HepG2 (cell line): ENCODE measurements at regions not wholly inside any gene's neighbourhood (a gene's known extent, or its start where the extent isn't known, plus 50 kb on each side); places are given as distances from the start of the nearest gene placed in this dataset.

Experiments used
- ATAC-seq: fragments of 200-7000 bp; cut with Tn5 transposase; 3 replicates; pipeline ENCODE4 v1.9.1; 2020; ENCODE audit warnings: mild to moderate bottlenecking, moderate library complexity
- BruUV-seq: library from RNA; stranded (reverse); fragments of 400-500 nt; replicated peaks from 2 replicates; lab custom pipeline; 2021; lab: Mats Ljungman, UMichigan
- CTCF ChIA-PET: fragments of 300-600 bp; formaldehyde crosslinking; extraction: SDS; loops from one replicate; lab custom pipeline; 2021; ENCODE audit warnings: low total read pairs, inconsistent platforms, low intra/inter-chr PET ratio; lab: Yijun Ruan, JAX
- POLR2A ChIA-PET: fragments of 350-600 bp; sonication (Branson Sonifier 250); formaldehyde crosslinking; loops from one replicate; lab custom pipeline; 2020; ENCODE audit warnings: antibody characterized with exemption, inconsistent platforms; lab: Yijun Ruan, JAX
- DNase-seq: peaks from one replicate; pipeline ENCODE4 v3.0.0-alpha.2; 2015; ENCODE audit warnings: low spot score
- FAIRE-seq: peaks from 3 replicates; lab custom pipeline; 2011; peaks lifted over from hg19 to GRCh38; lab: Jason Lieb, UNC
- H2AFZ ChIP-seq: one replicate; pipeline ENCODE4 v1.6.1; 2011; ENCODE audit warnings: low read length, inconsistent platforms
- H3K27ac ChIP-seq: fragments of 300-600 bp; 3 replicates; pipeline ENCODE4 v1.8.0; 2011; ENCODE audit warnings: mixed run types, mild to moderate bottlenecking, mixed read lengths, low read length, inconsistent platforms; ENCODE audit not compliant: insufficient read depth; ENCODE audit errors: extremely low read length
- H3K27me3 ChIP-seq, 2 experiments: fragments of 200-600 bp in 1 of 2; 2 replicates in 1 of 2; 3 replicates in 1 of 2; pipeline versions ENCODE4 v1.6.0 to v1.8.0; 2011; ENCODE audit warnings: low read length in 2 of 2, mild to moderate bottlenecking in 2 of 2, moderate library complexity in 2 of 2, inconsistent platforms in 1 of 2; ENCODE audit not compliant: insufficient read depth in 2 of 2, control insufficient read depth in 1 of 2
- H3K36me3 ChIP-seq, 2 experiments: fragments of 200-600 bp in 1 of 2; replicated peaks in 1 of 2; 2 replicates in 1 of 2; 3 replicates in 1 of 2; pipeline versions ENCODE4 v1.5.1 to v1.8.0; 2011; ENCODE audit warnings: low read length in 2 of 2, inconsistent platforms in 1 of 2; ENCODE audit not compliant: insufficient read depth in 2 of 2, control insufficient read depth in 1 of 2
- H3K4me1 ChIP-seq: 2 replicates; pipeline ENCODE4 v1.5.1; 2012; ENCODE audit warnings: low read length, inconsistent platforms; ENCODE audit not compliant: insufficient read depth
- H3K4me2 ChIP-seq: 2 replicates; pipeline ENCODE4 v1.6.0; 2011; ENCODE audit warnings: low read depth, low read length, inconsistent platforms
- H3K4me3 ChIP-seq, 3 experiments: fragments of 200-600 bp in 1 of 3; sonication (generic), shearing (Covaris generic) in 1 of 3; replicated peaks in 1 of 3; 2 replicates each; pipeline ENCODE4 v1.5.1; 2011 to 2016; ENCODE audit warnings: low read length in 3 of 3, inconsistent platforms in 2 of 3, low read depth in 2 of 3, mild to moderate bottlenecking in 2 of 3, control low read depth in 1 of 3, mixed read lengths in 1 of 3; ENCODE audit not compliant: insufficient read depth in 1 of 3
- H3K79me2 ChIP-seq: one replicate; pipeline ENCODE4 v1.6.1; 2011; ENCODE audit warnings: low read length, inconsistent platforms; ENCODE audit not compliant: insufficient read depth
- H3K9ac ChIP-seq: 2 replicates; pipeline ENCODE4 v1.6.0; 2011; ENCODE audit warnings: mild to moderate bottlenecking, low read depth, low read length, inconsistent platforms; ENCODE audit not compliant: insufficient read depth
- H3K9me3 ChIP-seq: 2 replicates; pipeline ENCODE4 v1.5.1; 2012; ENCODE audit warnings: mild to moderate bottlenecking, low read length
- H4K20me1 ChIP-seq: 2 replicates; pipeline ENCODE4 v1.6.0; 2011; ENCODE audit warnings: inconsistent platforms, mild to moderate bottlenecking, low read length, moderate library complexity; ENCODE audit not compliant: insufficient read depth
- CHD2 ChIP-seq: IDR thresholded peaks from 2 replicates; pipeline ENCODE4 v1.6.1; 2011; ENCODE audit warnings: low read depth, low read length, improper control_type of control experiment
- CREB1 ChIP-seq, 2 experiments: fragments of 450-650 bp in 1 of 2; IDR thresholded peaks; 2 replicates each; pipeline ENCODE4 v1.6.1; 2016 to 2017; ENCODE audit warnings: control low read depth in 1 of 2, mild to moderate bottlenecking in 1 of 2, missing compliant biosample characterization in 1 of 2, missing genetic modification characterization in 1 of 2
- NR2F2 ChIP-seq: IDR thresholded peaks from 2 replicates; pipeline ENCODE4 v1.6.1; 2012; ENCODE audit warnings: low read depth, inconsistent platforms, borderline replicate concordance
- SCMH1 ChIP-seq: sonication (generic); formaldehyde crosslinking; IDR thresholded peaks from 2 replicates; pipeline ENCODE4 v1.9.0; 2021; ENCODE audit warnings: missing genetic modification reagents, mild to moderate bottlenecking, borderline replicate concordance
- ZNF12 ChIP-seq: sonication (generic); formaldehyde crosslinking; IDR thresholded peaks from 2 replicates; pipeline ENCODE4 v1.5.0; 2020; ENCODE audit warnings: missing genetic modification reagents
- ZNF160 ChIP-seq: sonication (generic); formaldehyde crosslinking; IDR thresholded peaks from 2 replicates; pipeline ENCODE4 v1.8.0; 2022; ENCODE audit warnings: mild to moderate bottlenecking, inconsistent platforms, missing genetic modification reagents
- ZNF292 ChIP-seq: sonication (generic); formaldehyde crosslinking; IDR thresholded peaks from 2 replicates; pipeline ENCODE4 v1.8.1; 2022; ENCODE audit warnings: mild to moderate bottlenecking, low read depth, missing genetic modification reagents, borderline replicate concordance
- ZNF350 ChIP-seq: sonication (generic); formaldehyde crosslinking; IDR thresholded peaks from 2 replicates; pipeline ENCODE4 v1.4.0; 2020; ENCODE audit warnings: mild to moderate bottlenecking, low read depth, missing genetic modification reagents, borderline replicate concordance
- ZNF564 ChIP-seq: sonication (generic); formaldehyde crosslinking; IDR thresholded peaks from 2 replicates; pipeline ENCODE4 v1.8.1; 2023; ENCODE audit warnings: mild to moderate bottlenecking, missing genetic modification reagents
- WGBS: methylation state at CpG from one replicate; pipeline ENCODE4 v1.1.6; 2017; ENCODE audit warnings: low lambda C conversion rate; 5-methylcytosine and 5-hydroxymethylcytosine counted together
- in situ Hi-C: cut with HindIII; loops from 2 replicates; pipeline ENCODE4 v1.10.0; 2017; ENCODE audit warnings: low pct_unique_long_range_greater_than_20kb; ENCODE audit not compliant: extremely low pct_ligation_motif_present
- intact Hi-C: fragments of 100-400 bp; cut with micrococcal nuclease; formaldehyde crosslinking; loops from one replicate; pipeline ENCODE4 v1.10.0; 2022; ENCODE audit not compliant: unreplicated experiment
- TF ChIP-seq, protein P1 (sequence below): sonication (generic); formaldehyde crosslinking; IDR thresholded peaks from 2 replicates; pipeline ENCODE4 v1.4.0; 2020; ENCODE audit warnings: low read depth, mild to moderate bottlenecking, missing genetic modification reagents
- TF ChIP-seq, protein P2 (sequence below): IDR thresholded peaks from 2 replicates; pipeline ENCODE4 v1.6.1; 2016; ENCODE audit warnings: missing compliant biosample characterization, missing genetic modification reagents, borderline replicate concordance
- TF ChIP-seq, protein P3 (sequence below): sonication (generic); formaldehyde crosslinking; IDR thresholded peaks from 2 replicates; pipeline ENCODE4 v1.4.0; 2020; ENCODE audit warnings: missing genetic modification reagents, low read depth, mild to moderate bottlenecking, borderline replicate concordance
- TF ChIP-seq, protein P4 (sequence below): sonication (generic); formaldehyde crosslinking; IDR thresholded peaks from 2 replicates; pipeline ENCODE4 v1.5.0; 2020; ENCODE audit warnings: mild to moderate bottlenecking, missing genetic modification reagents
- TF ChIP-seq, protein P5 (sequence below): sonication (generic); formaldehyde crosslinking; IDR thresholded peaks from 2 replicates; pipeline ENCODE4 v1.9.0; 2021; ENCODE audit warnings: missing genetic modification reagents, mild to moderate bottlenecking, borderline replicate concordance

DNA sequence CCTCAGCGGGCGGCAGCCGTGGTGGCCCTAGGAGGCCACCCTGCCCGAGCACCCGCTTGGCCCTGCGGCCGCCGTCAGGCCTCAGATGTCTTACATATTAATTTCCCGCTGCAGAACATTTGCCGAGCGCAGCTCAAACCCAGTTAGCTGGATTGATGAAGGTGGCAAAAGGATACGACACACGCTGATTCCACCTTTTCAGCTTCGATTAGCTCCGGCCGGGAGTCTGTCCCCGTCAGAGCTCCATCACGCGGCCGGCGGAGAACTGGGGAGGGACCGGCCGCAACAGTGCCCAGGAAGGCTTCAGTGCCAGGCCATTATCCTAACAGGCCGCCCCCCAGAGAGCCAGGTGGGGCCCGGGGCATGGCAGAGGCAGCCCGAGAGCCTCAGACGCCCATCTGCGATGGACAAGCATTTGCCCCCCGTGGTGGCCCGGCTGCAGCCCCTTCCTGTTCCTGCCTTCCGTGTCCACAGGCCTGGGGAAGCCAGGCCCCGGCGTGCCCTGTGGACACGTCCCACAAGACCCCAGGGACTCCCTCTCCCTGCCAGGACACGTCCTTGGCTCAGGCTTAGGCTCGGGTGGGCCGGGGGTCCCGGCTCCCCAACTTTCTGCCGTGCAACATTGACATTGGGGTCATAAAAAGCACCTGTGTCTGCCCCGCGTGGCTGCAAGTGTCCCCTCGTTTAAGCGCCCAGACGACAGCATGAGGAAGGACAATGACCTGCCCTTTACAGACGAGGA lies 133.8 kb upstream of the NKX1-1 start:
- H3K27ac ChIP-seq, result no peak overlapping the region
- no peaks in the 10 kb centered on the region for H3K36me3 ChIP-seq
- no peak for FAIRE-seq
- TF ChIP-seq, protein P1, sequence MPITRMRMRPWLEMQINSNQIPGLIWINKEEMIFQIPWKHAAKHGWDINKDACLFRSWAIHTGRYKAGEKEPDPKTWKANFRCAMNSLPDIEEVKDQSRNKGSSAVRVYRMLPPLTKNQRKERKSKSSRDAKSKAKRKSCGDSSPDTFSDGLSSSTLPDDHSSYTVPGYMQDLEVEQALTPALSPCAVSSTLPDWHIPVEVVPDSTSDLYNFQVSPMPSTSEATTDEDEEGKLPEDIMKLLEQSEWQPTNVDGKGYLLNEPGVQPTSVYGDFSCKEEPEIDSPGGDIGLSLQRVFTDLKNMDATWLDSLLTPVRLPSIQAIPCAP (CRISPR knock-in tag), result no peak
- TF ChIP-seq NR2F2 (no peak), ZNF292 (CRISPR knock-in tag) (no peak), CHD2 (no peak), ZNF160 (CRISPR knock-in tag) (no peak), CREB1 (IDR thresholded peaks at IDR 0.05) (no peak), CREB1 (CRISPR knock-in tag; IDR thresholded peaks at IDR 0.05) (no peak), ZNF350 (no peak), ZNF564 (CRISPR knock-in tag) (no peak), SCMH1 (CRISPR knock-in tag) (no peak), ZNF12 (CRISPR knock-in tag) (no peak)
- TF ChIP-seq, protein P2, sequence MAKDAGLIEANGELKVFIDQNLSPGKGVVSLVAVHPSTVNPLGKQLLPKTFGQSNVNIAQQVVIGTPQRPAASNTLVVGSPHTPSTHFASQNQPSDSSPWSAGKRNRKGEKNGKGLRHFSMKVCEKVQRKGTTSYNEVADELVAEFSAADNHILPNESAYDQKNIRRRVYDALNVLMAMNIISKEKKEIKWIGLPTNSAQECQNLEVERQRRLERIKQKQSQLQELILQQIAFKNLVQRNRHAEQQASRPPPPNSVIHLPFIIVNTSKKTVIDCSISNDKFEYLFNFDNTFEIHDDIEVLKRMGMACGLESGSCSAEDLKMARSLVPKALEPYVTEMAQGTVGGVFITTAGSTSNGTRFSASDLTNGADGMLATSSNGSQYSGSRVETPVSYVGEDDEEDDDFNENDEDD (CRISPR knock-in tag), result no peak
- TF ChIP-seq, protein P3, sequence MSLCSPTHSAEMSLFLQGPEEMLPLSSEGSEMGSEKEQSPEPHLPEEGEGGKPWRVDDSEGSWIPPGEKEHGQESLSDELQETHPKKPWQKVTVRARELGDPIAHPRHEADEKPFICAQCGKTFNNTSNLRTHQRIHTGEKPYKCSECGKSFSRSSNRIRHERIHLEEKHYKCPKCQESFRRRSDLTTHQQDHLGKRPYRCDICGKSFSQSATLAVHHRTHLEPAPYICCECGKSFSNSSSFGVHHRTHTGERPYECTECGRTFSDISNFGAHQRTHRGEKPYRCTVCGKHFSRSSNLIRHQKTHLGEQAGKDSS (CRISPR knock-in tag), result no peak
- TF ChIP-seq, protein P4, sequence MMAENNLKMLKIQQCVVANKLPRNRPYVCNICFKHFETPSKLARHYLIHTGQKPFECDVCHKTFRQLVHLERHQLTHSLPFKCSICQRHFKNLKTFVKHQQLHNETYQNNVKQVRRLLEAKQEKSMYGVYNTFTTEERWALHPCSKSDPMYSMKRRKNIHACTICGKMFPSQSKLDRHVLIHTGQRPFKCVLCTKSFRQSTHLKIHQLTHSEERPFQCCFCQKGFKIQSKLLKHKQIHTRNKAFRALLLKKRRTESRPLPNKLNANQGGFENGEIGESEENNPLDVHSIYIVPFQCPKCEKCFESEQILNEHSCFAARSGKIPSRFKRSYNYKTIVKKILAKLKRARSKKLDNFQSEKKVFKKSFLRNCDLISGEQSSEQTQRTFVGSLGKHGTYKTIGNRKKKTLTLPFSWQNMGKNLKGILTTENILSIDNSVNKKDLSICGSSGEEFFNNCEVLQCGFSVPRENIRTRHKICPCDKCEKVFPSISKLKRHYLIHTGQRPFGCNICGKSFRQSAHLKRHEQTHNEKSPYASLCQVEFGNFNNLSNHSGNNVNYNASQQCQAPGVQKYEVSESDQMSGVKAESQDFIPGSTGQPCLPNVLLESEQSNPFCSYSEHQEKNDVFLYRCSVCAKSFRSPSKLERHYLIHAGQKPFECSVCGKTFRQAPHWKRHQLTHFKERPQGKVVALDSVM, result no peak
- TF ChIP-seq, protein P5, sequence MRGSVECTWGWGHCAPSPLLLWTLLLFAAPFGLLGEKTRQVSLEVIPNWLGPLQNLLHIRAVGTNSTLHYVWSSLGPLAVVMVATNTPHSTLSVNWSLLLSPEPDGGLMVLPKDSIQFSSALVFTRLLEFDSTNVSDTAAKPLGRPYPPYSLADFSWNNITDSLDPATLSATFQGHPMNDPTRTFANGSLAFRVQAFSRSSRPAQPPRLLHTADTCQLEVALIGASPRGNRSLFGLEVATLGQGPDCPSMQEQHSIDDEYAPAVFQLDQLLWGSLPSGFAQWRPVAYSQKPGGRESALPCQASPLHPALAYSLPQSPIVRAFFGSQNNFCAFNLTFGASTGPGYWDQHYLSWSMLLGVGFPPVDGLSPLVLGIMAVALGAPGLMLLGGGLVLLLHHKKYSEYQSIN (CRISPR knock-in tag), result no peak
- TF ChIP-seq, all 625 proteins: peak for 0
- in situ Hi-C loops (no loop called here), intact Hi-C loops (no loop called here)
- POLR2A ChIA-PET, result no interaction called here
- no TSS peak for BruUV-seq
- no peak for DNase-seq
- Histone ChIP-seq H2AFZ (no peak overlapping the region), H3K9ac (no peak overlapping the region), H3K4me3 (no peak overlapping the region), H3K9me3 (no peaks in the 10 kb centered on the region), H4K20me1 (0 out of 2 replicates have a peak, but pooled peaks cover 2% of the 10 kb centered on the region), H3K27me3 (peaks cover 12 to 51% of the 10 kb centered on the region in 2 experiments; a peak in 4 of 5 replicates), H3K4me1 (peaks cover 7% of the 10 kb centered on the region; the same call in 1 of the 2 replicates), H3K79me2 (no peaks in the 10 kb centered on the region), H3K4me2 (no peak overlapping the region)
- 66% methylated on average over 35 of the region's 45 CpGs for WGBS
- CTCF ChIA-PET, result no interaction called here
- ATAC-seq, result no peak
